Transverse colon (tissue), 4 donors: ENCODE measurements at regions not wholly inside any gene's neighbourhood (a gene's known extent, or its start where the extent isn't known, plus 50 kb on each side); places are given as distances from the start of the nearest gene placed in this dataset.

Experiments
- DNase-seq: peaks from one replicate; pipeline ENCODE4 v3.0.0-alpha.2; 2019
- H3K27ac ChIP-seq, 4 donors: fragments of 200-600 bp; sonication (generic); 2 replicates each; pipeline ENCODE4 v1.5.1; 2016 to 2018; ENCODE audit warnings: inconsistent platforms in 4 of 4
- H3K27me3 ChIP-seq: fragments of 200-600 bp; sonication (generic); 2 replicates; pipeline ENCODE4 v1.5.1; 2017; ENCODE audit warnings: inconsistent platforms
- H3K36me3 ChIP-seq, 4 donors: fragments of 200-600 bp; sonication (generic); 2 replicates each; pipeline ENCODE4 v1.5.1; 2017 to 2019; ENCODE audit warnings: inconsistent platforms in 4 of 4
- H3K4me1 ChIP-seq, 4 donors: fragments of 200-600 bp; sonication (generic); 2 replicates each; pipeline ENCODE4 v1.5.1; 2017 to 2020; ENCODE audit warnings: inconsistent platforms in 4 of 4
- H3K4me3 ChIP-seq, 4 donors: fragments of 200-600 bp; sonication (generic); 1 replicate in 1 of 4; 2 replicates in 3 of 4; pipeline versions ENCODE4 v1.5.1 to v1.6.1; 2017 to 2019; ENCODE audit warnings: inconsistent platforms in 4 of 4
- H3K9me3 ChIP-seq, 2 donors: fragments of 200-600 bp; sonication (generic); 2 replicates each; pipeline ENCODE4 v1.5.1; 2017 to 2019; ENCODE audit warnings: inconsistent platforms in 2 of 2
- EP300 ChIP-seq: sonication (generic); formaldehyde crosslinking; IDR thresholded peaks from one replicate; pipeline ENCODE4 v1.6.1; 2017; ENCODE audit warnings: antibody characterized with exemption, low read depth
- POLR2A ChIP-seq: fragments of 450-650 bp; IDR thresholded peaks from one replicate; pipeline ENCODE4 v1.6.1; 2016; ENCODE audit warnings: antibody characterized with exemption, mild to moderate bottlenecking, moderate library complexity
- POLR2AphosphoS5 ChIP-seq, 3 donors: sonication (generic); formaldehyde crosslinking; IDR thresholded peaks; one replicate each; pipeline ENCODE4 v1.6.1; 2016; ENCODE audit warnings: antibody characterized with exemption in 3 of 3
- WGBS, 2 donors: methylation state at CpG; one replicate each; pipeline ENCODE4 v1.1.5; 2018; ENCODE audit warnings: low coverage in 1 of 2; 5-methylcytosine and 5-hydroxymethylcytosine counted together
- in situ Hi-C, 4 donors: fragments of 200-750 bp; cut with MboI; loops; one replicate each; pipeline versions ENCODE4 v1.15.0 to v1.15.1; 2017; ENCODE audit warnings: low sequenced_read_pairs in 3 of 4, low pct_ligation_motif_present in 1 of 4, low pct_unique_long_range_greater_than_20kb in 1 of 4
- intact Hi-C: fragments of 100-400 bp; cut with DNase I; formaldehyde crosslinking; loops from one replicate; pipeline ENCODE4 v1.15.1; 2023; ENCODE audit warnings: low total_unique reads
- TF ChIP-seq, protein P1 (sequence below), 5 experiments: fragments of 200-600 bp in 3 of 5; fragments of 450-650 bp in 2 of 5; sonication (generic) in 3 of 5; IDR thresholded peaks; 1 replicate in 2 of 5; 2 replicates in 3 of 5; pipeline ENCODE4 v1.5.1; 2016 to 2017; ENCODE audit warnings: antibody characterized with exemption in 5 of 5, inconsistent platforms in 3 of 5, mild to moderate bottlenecking in 2 of 5, moderate library complexity in 1 of 5

DNA sequence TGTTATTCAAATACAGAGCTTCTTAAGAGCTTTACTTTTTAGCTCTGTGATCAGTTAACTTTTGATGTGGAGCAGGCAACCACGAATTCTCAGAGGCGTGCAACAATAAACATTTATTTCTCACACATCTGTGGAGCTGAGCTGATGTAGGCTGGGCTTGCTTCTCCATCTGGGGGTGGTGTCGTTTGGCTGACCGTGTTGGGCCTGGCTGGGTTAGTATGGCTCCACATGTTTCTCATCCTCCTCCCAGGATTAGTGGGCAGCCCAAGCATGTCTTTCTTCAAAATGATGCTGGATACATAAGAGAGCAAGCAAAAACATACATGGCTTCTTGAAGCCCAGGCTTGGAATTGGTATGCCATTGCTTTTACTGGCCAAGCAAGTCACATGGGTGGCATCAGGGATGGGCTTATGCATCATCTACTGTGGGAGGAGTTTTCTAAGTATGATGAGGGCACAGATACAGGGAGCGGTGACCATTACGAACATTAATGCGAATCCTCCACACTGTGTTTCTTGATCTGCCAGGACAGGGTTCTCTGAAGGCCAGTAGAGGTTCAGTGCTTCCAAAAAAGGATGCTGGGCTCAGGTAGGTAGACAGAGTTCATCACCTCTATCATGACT, 157.0 kb upstream of the TNP1 start:
- H3K27ac ChIP-seq: no peak overlapping the region
- H3K4me3 ChIP-seq: no peak overlapping the region
- no peaks in the 10 kb centered on the region for H3K36me3 ChIP-seq
- no peaks in the 10 kb centered on the region for H3K27me3 ChIP-seq
- TF ChIP-seq POLR2AphosphoS5 (IDR thresholded peaks at IDR 0.05) (no peak), EP300 (no peak), POLR2A (no peak)
- TF ChIP-seq, protein P1, sequence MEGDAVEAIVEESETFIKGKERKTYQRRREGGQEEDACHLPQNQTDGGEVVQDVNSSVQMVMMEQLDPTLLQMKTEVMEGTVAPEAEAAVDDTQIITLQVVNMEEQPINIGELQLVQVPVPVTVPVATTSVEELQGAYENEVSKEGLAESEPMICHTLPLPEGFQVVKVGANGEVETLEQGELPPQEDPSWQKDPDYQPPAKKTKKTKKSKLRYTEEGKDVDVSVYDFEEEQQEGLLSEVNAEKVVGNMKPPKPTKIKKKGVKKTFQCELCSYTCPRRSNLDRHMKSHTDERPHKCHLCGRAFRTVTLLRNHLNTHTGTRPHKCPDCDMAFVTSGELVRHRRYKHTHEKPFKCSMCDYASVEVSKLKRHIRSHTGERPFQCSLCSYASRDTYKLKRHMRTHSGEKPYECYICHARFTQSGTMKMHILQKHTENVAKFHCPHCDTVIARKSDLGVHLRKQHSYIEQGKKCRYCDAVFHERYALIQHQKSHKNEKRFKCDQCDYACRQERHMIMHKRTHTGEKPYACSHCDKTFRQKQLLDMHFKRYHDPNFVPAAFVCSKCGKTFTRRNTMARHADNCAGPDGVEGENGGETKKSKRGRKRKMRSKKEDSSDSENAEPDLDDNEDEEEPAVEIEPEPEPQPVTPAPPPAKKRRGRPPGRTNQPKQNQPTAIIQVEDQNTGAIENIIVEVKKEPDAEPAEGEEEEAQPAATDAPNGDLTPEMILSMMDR (IDR thresholded peaks at IDR 0.05): no peak
- 43 to 72% methylated on average over 2 to 7 of the region's 7 CpGs for whole genome bisulfite sequencing, 2 donors
- intact Hi-C loops (no loop called here), in situ Hi-C loops (no loop called here)
- DNase-seq: no peak
- H3K9me3 ChIP-seq: peaks cover 0 to 3% of the 10 kb centered on the region in 2 donors
- H3K4me1 ChIP-seq: peaks cover 0 to 6% (median 0%) of the 10 kb centered on the region in 4 donors

DNA sequence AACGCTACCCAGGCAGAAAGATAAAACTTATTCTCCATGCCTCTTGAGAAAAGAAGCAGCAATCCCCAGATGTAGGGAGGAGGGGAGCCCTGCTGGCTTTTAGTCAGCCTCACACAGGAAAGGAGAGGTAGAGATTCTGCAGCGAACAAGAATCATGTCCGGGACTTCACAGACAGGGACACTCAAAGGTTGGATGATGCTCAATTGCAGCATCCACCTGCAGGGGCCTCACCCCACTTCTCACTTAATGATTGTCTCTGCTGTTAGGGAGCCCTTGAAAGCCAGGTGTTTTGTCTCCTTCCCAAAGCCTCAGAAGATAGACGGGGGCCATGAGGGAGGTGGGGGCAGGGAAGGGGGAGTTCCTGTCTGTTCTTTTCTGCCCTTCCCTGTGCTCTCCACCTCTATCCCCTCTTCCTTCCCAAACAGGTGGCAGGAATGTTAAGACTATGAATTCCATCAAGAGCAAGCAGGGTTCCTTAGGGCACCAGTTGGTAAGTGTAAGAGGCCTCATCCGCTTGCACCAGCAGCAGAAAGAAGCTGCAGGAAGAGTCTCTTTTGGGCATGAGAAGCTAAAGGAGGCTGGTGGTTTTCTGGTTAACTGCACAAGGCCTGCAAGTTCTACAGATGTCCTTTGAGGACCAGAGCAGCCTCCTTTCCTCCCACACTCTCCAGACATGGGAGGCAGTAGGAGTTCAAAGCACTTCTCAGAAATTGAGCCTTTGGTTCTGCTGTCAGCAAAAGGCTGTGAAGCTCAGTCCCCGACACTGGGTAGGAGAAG, 154.7 kb upstream of the TNP1 start:
- in situ Hi-C loops: no loop called here
- H3K36me3 ChIP-seq: no peaks in the 10 kb centered on the region
- no peaks in the 10 kb centered on the region for H3K27me3 ChIP-seq
- H3K4me3 ChIP-seq: no peak overlapping the region
- intact Hi-C loops: no loop called here
- 80 to 88% methylated on average over 3 to 6 of the region's 6 CpGs for WGBS, 2 donors
- TF ChIP-seq, protein P1 (IDR thresholded peaks at IDR 0.05): no peak
- TF ChIP-seq POLR2A (no peak), EP300 (no peak), POLR2AphosphoS5 (IDR thresholded peaks at IDR 0.05) (no peak)
- H3K4me1 ChIP-seq: peaks cover 0 to 6% (median 0%) of the 10 kb centered on the region in 4 donors
- no peak for DNase-seq
- peaks cover 0 to 2% of the 10 kb centered on the region in 2 donors for H3K9me3 ChIP-seq
- H3K27ac ChIP-seq: no peak overlapping the region

DNA sequence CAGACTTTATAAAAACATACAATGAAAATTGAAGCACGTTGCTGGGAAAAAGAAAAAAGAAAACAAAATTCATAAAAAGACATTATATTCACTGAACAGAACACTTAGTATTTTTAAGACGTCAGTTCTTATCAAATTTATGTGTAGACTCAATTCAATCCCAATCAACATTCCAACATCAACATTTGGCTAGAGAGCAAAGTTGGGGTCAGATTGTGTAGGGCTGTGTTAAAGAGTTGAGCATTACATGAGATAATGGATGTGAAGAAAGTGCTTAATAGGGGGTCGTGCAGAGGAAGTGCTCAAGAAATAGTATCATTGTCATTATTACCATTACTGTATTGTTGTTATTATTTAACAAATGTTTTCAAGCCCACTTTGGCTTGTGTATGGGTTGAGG, 154.1 kb upstream of the TNP1 start:
- Histone ChIP-seq H3K27me3 (no peaks in the 10 kb centered on the region), H3K27ac (no peak overlapping the region), H3K36me3 (no peaks in the 10 kb centered on the region), H3K4me1 (peaks cover 0 to 6% (median 0%) of the 10 kb centered on the region in 4 donors), H3K9me3 (no peaks in the 10 kb centered on the region), H3K4me3 (no peak overlapping the region)
- in situ Hi-C loops: no loop called here
- TF ChIP-seq, protein P1 (IDR thresholded peaks at IDR 0.05): no peak
- TF ChIP-seq POLR2A: no peak
- no peak for TF ChIP-seq POLR2AphosphoS5 (IDR thresholded peaks at IDR 0.05)
- TF ChIP-seq EP300: no peak
- WGBS, 2 donors: 49 to 61% methylated on average over 3 of the region's 3 CpGs
- no peak for DNase-seq
- intact Hi-C loops: no loop called here

DNA sequence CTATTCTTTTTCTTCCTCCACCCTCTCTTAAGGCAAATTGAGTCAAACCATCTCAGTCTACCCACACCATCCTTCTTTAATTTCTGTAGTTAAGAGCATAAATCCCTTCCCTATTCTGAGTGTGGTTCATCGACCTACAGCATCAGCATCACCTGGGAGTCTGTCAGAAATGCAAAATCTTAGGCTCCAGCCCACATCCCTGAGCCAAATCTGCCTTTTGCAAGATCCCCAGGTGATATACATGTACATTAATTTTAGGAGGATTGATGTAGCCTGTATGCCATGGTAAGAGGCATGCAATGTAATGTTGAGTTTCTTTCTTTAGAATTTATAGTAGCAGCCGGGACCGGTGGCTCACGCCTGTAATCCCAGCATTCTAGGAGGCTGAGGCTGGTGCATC, 151.7 kb upstream of the TNP1 start:
- no peak for TF ChIP-seq EP300
- TF ChIP-seq POLR2A: no peak
- TF ChIP-seq POLR2AphosphoS5 (IDR thresholded peaks at IDR 0.05): no peak
- TF ChIP-seq, protein P1 (IDR thresholded peaks at IDR 0.05): no peak
- H3K27me3 ChIP-seq: no peaks in the 10 kb centered on the region
- no peaks in the 10 kb centered on the region for H3K9me3 ChIP-seq
- peaks cover 0 to 2% (median 0%) of the 10 kb centered on the region in 4 donors for H3K4me1 ChIP-seq
- intact Hi-C loops: no loop called here
- no peak overlapping the region for H3K27ac ChIP-seq
- 29 to 84% methylated on average over 1 to 4 of the region's 4 CpGs for WGBS, 2 donors
- no peak for DNase-seq
- H3K36me3 ChIP-seq: no peaks in the 10 kb centered on the region
- H3K4me3 ChIP-seq: no peak overlapping the region
- in situ Hi-C loops: no loop called here
